Right renal cortex interstitium (tissue), 3 donors: ENCODE measurements at regions not wholly inside any gene's neighbourhood (a gene's known extent, or its start where the extent isn't known, plus 50 kb on each side); places are given as distances from the start of the nearest gene placed in this dataset.
"Not testable (repeated sequence)": the region's sequence is repeated elsewhere in the genome, so short reads cannot be mapped to it uniquely, and the experiment has no call there.

Source experiments
- DNase-seq, 3 donors: peaks; one replicate each; pipeline ENCODE4 v3.0.0-alpha.2; 2013; ENCODE audit warnings: low read depth in 3 of 3, low spot score in 2 of 3

GRCh38 chr16:21532996-21533395 is 66.4 kb upstream of the METTL9 start:
- DNase-seq = not testable (repeated sequence)

DNA sequence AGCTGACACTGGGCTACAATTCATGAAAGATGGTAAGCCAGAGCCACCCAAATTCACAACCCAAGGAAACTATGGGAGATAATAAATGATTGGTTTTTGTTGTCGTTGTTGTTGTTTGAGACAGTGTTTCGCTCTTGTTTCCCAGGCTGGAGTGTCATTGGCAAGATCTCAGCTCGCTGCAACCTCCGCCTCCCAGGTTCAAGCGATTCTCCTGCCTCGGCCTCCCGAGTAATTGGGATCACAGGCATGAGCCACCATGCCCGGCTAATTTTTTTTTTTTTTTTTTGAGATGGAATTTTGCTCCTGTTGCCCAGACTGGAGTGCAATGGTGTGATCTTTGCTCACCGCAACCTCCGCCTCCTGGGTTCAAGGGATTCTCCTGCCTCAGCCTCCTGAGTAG is 65.9 kb upstream of the METTL9 start:
- DNase-seq = not testable (repeated sequence)

GRCh38 chr16:21534561-21534960 is 64.8 kb upstream of the METTL9 start:
- DNase-seq = not testable (repeated sequence)

GRCh38 chr16:21535201-21535600 is 64.2 kb upstream of the METTL9 start:
- DNase-seq = not testable (repeated sequence)

GRCh38 chr16:21536740-21537139 is 62.6 kb upstream of the METTL9 start:
- not testable (repeated sequence) for DNase-seq

- DNase-seq = not testable (repeated sequence)
Observed at GRCh38 chr16:21537598-21537997, 61.8 kb upstream of the METTL9 start.

DNA sequence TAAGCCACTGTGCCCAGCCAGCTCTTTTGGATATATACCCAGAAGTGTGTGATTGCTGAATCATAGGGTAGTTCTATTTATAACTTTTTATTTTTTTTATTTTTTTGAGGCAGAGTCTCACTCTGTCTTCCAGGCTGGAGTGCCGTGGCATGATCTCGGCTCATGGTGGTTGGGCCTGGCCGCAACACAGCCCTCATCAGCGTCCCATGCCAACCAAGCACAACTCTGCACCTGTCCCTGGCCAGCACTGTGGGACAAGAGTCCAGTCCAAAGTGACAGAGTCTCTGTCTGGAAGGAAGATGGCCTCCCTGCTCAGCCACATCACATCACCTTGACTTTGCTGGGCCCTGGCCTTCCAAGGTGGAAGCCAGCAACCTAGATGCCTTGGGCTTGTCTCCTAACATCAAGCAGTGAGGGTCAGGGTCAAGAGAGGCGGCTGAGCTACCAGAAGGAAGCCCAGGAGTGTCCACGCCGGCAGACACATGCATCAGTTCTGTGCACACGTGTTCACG is 60.2 kb upstream of the METTL9 start:
- DNase-seq = not testable (repeated sequence)

GRCh38 chr16:21540770-21541433 is 58.5 kb upstream of the METTL9 start:
- DNase-seq = not testable (repeated sequence)

DNA sequence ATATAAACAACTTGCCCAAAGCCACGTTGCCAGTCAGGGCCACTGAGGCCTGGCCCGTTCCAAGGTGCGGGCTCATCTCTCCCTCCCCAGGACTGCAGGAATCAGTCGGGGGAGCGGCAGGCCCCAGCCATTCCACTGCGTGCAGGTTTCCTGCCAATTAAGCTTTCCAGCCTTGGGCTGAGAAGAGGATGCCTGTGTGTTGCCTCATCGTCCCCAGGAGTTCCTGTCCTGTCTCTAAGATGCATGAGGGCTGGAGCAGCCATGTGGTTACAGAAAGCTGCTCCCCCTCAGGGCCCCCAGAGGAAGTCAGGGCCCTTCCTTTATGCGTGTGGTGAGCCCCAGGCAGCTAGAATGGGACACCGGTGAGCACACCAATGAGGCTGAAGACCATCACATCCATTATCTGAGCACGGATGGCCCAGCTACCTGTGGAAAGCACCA is 57.7 kb upstream of the METTL9 start:
- DNase-seq = not testable (repeated sequence)

DNA sequence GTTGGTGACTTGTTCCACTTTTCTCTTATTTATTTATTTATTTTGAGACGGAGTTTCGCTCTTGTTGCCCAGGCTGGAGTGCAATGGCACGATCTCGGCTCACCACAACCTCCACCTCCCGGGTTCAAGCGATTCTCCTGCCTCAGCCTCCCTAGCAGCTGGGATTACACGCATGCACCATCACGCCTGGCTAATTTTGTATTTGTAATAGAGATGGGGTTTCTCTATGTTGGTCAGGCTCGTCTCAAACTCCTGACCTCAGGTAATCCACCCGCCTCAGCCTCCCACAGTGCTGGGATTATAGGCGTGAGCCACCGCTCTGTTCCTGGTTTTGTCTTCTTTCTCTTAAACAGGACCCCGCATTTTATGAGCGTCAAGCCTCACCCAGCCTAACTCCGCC is 57.3 kb upstream of the METTL9 start:
- not testable (repeated sequence) for DNase-seq

- not testable (repeated sequence) for DNase-seq
Observed at GRCh38 chr16:21542491-21543124, 56.8 kb upstream of the METTL9 start.

DNA sequence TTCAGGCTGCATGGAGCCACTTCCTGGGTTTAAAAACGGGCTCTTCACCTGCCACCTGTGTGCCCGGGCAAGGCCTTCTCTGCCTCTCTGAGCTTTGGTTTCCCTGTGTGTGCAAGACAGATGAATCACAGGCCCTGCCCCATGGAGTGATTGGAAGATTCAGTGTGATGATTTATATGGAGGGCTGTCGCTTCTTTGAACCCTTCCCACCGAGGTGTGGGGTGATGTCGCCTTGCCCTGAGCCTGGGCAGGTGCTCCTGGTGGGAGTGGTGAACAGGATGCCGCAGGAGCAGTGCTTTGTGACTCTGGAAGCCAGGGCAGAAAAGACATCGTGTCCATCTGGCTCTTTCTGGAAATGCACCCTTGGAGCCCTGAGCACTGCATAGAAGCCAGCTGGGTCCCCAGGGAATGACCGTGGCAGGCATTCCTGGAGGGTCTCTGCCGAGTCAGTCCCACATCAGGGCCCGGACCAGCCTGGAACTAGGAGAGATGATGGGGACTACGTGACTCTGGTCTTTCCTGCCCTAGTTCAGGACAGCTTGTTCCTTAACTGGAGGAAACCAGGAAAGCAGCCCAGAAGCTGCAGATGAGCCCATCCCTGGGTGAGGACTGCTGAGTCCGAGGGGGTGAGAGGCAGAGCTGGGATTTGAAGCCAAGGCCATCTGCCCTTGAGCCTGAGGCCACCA is 56.1 kb upstream of the METTL9 start:
- not testable (repeated sequence) for DNase-seq

- not testable (repeated sequence) for DNase-seq
Observed at GRCh38 chr16:21545664-21546326, 53.6 kb upstream of the METTL9 start.

GRCh38 chr16:21549396-21549795 is 50.0 kb upstream of the METTL9 start:
- not testable (repeated sequence) for DNase-seq
